ENCODE measurements at regions not wholly inside any gene's neighbourhood (a gene's known extent, or its start where the extent isn't known, plus 50 kb on each side); places are given as distances from the start of the nearest gene placed in this dataset.

- no peaks in the 10 kb centered on the region for H3K27me3 ChIP-seq
- WGBS, 2 donors = 80 to 87% methylated on average over 1 of the region's 1 CpG
Measured at GRCh38 chr2:164234074-164234473, 387.2 kb downstream of the GRB14 start.

GRCh38 chr2:164224007-164224406 lies 397.3 kb downstream of the GRB14 start:
- Histone ChIP-seq H3K9me3 (no peaks in the 10 kb centered on the region), H3K27me3 (no peaks in the 10 kb centered on the region), H3K4me1 (no peaks in the 10 kb centered on the region), H3K36me3 (ENCODE audit: low read depth, missing control alignments) (no peaks in the 10 kb centered on the region), H3K4me3 (no peak overlapping the region), H3K27ac (no peak overlapping the region)
- DNase-seq = no peak
- TF ChIP-seq CTCF (IDR thresholded peaks at IDR 0.05) (no peak), POLR2A (IDR thresholded peaks at IDR 0.05) (no peak)
- intact Hi-C loops (cut with DNase I; ENCODE audit: low total_unique reads) = no loop called here

More at GRCh38 chr2:164234074-164234473, 387.2 kb downstream of the GRB14 start:
- no peaks in the 10 kb centered on the region for H3K9me3 ChIP-seq
- H3K4me1 ChIP-seq = no peaks in the 10 kb centered on the region
- intact Hi-C loops (cut with DNase I; ENCODE audit: low total_unique reads) = no loop called here
- H3K36me3 ChIP-seq (ENCODE audit: low read depth, missing control alignments) = no peaks in the 10 kb centered on the region
- no peak overlapping the region for H3K4me3 ChIP-seq
- H3K27ac ChIP-seq = no peak overlapping the region
- no peak for DNase-seq
- TF ChIP-seq POLR2A (IDR thresholded peaks at IDR 0.05) = no peak
- TF ChIP-seq CTCF (IDR thresholded peaks at IDR 0.05) = no peak

GRCh38 chr2:164221473-164221872 lies 399.8 kb downstream of the GRB14 start:
- Histone ChIP-seq H3K4me3 (no peak overlapping the region), H3K9me3 (no peaks in the 10 kb centered on the region), H3K27me3 (no peaks in the 10 kb centered on the region), H3K4me1 (no peaks in the 10 kb centered on the region), H3K27ac (no peak overlapping the region), H3K36me3 (ENCODE audit: low read depth, missing control alignments) (no peaks in the 10 kb centered on the region)
- WGBS, 2 donors = 79 to 81% methylated on average over 2 of the region's 2 CpGs
- intact Hi-C loops (cut with DNase I; ENCODE audit: low total_unique reads) = no loop called here
- TF ChIP-seq CTCF (IDR thresholded peaks at IDR 0.05) (no peak), POLR2A (IDR thresholded peaks at IDR 0.05) (no peak)
- DNase-seq = no peak

GRCh38 chr2:164220265-164220664 lies 401.0 kb downstream of the GRB14 start:
- WGBS, 2 donors = 75 to 80% methylated on average over 4 of the region's 4 CpGs
- Histone ChIP-seq H3K27ac (no peak overlapping the region), H3K4me1 (no peaks in the 10 kb centered on the region), H3K27me3 (no peaks in the 10 kb centered on the region), H3K36me3 (ENCODE audit: low read depth, missing control alignments) (no peaks in the 10 kb centered on the region), H3K4me3 (no peak overlapping the region), H3K9me3 (no peaks in the 10 kb centered on the region)
- no peak for TF ChIP-seq POLR2A (IDR thresholded peaks at IDR 0.05)
- no peak for TF ChIP-seq CTCF (IDR thresholded peaks at IDR 0.05)
- DNase-seq = no peak
- intact Hi-C loops (cut with DNase I; ENCODE audit: low total_unique reads) = no loop called here

- Histone ChIP-seq H3K4me1 (no peaks in the 10 kb centered on the region), H3K9me3 (no peaks in the 10 kb centered on the region), H3K27ac (no peak overlapping the region), H3K4me3 (no peak overlapping the region), H3K36me3 (ENCODE audit: low read depth, missing control alignments) (no peaks in the 10 kb centered on the region), H3K27me3 (no peaks in the 10 kb centered on the region)
- no peak for DNase-seq
- TF ChIP-seq CTCF (IDR thresholded peaks at IDR 0.05) (no peak), POLR2A (IDR thresholded peaks at IDR 0.05) (no peak)
- WGBS, 2 donors = 84 to 94% methylated on average over 1 of the region's 1 CpG
- intact Hi-C loops (cut with DNase I; ENCODE audit: low total_unique reads) = no loop called here
Measured at GRCh38 chr2:164213916-164214315, 407.4 kb downstream of the GRB14 start.

Data from testis (tissue), 2 donors.